HG03097 (cell line): ENCODE measurements at regions not wholly inside any gene's neighbourhood (a gene's known extent, or its start where the extent isn't known, plus 50 kb on each side); places are given as distances from the start of the nearest gene placed in this dataset.

Source experiments
- ATAC-seq: cut with Tn5 transposase; IDR thresholded peaks from one replicate; pipeline ENCODE4 v1.9.1; 2021; ENCODE audit not compliant: unreplicated experiment, low FRiP score

GRCh38 chr2:66048667-66049066 is 386.3 kb upstream of the MEIS1 start:
- ATAC-seq, result no peak

GRCh38 chr2:66041902-66042657 is 392.8 kb upstream of the MEIS1 start:
- no peak for ATAC-seq

DNA sequence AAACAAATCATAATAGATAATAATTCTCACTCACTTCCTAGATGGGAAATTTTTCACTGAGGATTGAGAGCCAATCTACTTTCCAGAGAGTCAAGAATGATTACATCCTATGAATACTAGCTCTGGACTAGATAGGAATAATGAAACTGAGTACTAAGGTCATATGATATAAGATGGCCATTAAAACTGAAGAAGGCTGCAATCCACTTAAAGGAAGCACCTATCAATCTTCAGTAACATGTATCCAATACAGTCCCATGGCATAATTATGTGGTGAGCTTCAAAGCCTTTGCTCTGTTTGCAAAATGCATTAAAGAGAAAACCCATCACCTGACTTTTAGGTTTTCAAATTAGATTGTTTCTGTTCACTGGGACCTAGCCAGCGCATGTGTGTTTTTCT is 398.0 kb upstream of the MEIS1 start:
- ATAC-seq, result no peak

GRCh38 chr2:66034467-66034866 is 400.5 kb upstream of the MEIS1 start:
- no peak for ATAC-seq

GRCh38 chr2:66032226-66032775 is 402.6 kb upstream of the MEIS1 start:
- ATAC-seq, result no peak

- ATAC-seq, result no peak
These were observed 403.7 kb upstream of the MEIS1 start for GRCh38 chr2:66031236-66031635.

DNA sequence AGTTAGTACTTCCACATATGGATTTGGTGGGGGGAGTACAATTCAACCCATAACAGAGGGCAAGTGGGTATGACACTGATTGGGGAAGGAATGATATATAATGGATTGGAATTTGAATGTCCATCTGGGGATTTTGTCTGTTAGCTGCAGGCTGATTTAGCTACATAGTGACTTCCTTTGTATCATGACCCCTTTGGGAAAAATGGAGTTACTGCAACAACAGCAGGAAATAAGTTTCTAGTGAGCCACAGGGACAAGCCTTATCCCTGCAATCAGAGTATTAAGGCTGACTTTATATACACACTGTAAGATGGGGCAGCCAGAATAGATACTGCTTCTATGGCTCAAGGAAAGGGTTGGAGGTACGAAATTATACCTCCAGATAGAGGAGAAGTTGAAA is 404.4 kb upstream of the MEIS1 start:
- no peak for ATAC-seq

DNA sequence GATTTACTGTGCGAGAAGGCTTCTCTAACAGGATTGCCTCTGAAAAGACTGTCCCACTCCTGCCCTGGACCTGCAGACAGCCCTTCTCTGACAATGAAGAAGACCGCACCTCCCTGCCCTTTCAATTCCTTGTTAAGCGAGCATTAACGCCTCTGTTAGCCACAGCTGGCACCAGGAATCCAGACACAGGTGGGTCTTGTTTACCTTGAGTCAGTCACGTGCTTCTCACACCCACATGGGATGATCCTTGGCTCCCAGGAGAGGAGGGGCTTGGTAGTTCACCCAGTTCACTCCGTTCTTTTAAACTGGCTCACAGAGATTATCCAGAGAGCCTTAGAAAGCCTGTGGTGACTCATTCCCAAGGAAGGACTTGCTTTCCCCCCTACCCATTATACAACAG is 410.5 kb upstream of the MEIS1 start:
- no peak for ATAC-seq

GRCh38 chr2:66021296-66021695 is 413.6 kb upstream of the MEIS1 start:
- ATAC-seq, result no peak

DNA sequence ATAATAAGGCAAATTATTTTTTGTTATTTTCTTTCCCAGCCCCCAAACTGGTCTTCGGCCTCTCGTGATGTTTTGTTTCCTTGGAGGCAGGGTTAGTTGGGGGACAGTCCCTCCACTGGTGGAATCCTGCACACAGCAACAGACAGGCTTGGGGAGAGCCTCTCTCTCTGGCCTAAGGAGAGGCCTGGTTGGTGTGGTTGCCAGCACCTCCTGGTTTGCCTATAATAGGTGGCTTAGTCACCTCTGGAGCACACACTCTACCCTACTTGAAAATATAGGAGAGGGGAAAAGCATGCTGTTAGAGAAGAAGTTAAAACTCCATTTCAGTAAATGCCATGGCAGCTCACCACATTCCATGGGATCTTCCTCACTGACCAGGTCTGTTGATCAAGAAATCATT is 417.2 kb upstream of the MEIS1 start:
- no peak for ATAC-seq

GRCh38 chr2:66014450-66014849 is 420.5 kb upstream of the MEIS1 start:
- no peak for ATAC-seq

DNA sequence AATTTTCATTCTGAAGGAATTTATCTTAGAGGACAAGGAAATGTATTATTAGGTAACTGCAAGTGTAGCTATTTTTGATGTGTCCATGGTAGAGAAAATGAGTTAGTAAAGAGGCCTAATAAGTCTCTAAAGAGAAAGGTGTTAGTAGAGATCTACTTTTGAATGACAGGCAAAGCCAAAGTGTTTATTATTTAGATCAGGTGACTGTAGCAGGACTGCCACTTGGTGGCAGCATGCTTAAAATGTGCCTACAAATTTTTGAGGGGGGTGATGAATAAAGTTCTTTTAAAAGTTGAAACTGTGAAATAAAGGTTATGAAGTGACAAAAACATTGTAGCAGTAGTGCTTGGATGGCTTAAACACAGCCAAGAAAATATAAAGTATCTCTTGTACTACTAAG is 421.5 kb upstream of the MEIS1 start:
- no peak for ATAC-seq

DNA sequence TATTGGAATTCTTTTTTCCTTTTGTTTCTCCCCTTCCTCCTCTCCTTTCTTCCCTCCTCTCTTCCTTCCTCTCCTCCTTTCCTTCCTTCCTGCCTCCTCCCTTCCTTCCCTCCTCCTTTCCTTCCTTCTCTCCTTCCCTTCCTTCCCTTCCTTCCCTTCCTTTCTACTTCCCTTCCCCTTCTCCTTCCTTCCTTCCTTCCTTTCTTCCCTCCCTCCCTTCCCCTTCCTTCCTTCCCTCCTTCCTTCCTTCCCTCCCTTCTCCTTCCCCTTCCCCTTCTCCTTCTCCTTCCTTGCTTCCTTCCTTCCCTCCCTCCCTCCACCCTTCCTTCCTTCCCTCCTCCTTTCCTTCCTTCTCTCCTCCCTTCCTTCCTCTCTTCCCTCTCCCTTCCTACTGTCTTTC is 431.0 kb upstream of the MEIS1 start:
- ATAC-seq, result no peak

DNA sequence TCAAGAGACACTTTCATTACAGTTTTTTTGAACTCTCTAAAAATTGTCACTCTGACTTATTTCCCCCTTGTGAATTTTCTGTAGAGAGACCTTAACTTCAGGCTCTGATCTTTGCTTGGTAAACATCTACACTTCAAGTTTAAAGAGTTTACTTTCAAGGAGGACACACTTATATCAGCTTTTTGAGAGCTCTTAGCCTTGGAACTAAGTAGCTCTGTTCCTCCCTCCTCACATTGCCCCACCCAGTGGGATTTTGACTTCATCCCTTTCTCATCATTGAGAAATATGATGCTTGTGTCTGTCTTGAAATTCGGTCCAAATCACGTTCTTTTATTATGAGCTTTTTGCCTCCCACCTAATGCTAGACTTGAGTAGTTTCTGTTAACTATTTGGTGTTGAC is 433.4 kb upstream of the MEIS1 start:
- no peak for ATAC-seq

- ATAC-seq, result no peak
These were observed 434.0 kb upstream of the MEIS1 start for GRCh38 chr2:66000901-66001300.

DNA sequence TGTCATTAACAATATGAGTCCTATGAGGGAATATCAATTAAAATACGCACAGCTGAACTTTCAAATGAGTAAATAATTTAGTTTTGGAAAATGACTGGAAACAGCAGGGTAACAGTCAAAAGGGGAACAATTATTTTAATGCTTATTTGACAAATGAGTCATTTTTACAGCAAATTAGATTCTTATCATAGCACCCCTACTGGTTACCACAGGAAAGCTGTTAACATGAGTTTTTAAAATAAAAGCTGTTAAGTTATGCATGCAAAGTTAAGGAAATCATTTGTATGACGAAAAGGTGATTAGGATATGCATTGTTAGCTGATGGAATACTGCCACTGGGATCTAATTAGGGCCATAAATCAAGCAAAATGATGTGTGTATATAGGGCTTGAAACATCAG is 435.1 kb upstream of the MEIS1 start:
- ATAC-seq, result no peak

DNA sequence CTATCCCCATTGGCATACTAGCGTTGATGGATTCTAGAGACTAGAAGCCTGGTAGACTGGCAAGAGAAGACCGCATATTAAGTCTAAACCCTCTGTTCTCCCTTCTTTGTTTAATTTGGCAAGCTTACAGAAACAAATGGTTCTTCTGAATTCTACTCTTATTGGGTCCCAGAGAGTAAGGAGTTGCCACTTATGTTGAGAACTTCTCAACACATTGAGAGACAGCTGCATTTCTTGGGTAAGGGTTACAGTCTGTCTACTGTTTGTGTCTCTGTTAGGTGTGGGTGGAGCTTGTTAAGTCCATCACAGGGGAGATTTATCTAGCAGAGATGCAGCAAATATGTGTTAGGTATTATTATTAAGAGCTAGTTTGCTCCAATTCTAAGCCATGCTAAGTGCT is 435.8 kb upstream of the MEIS1 start:
- no peak for ATAC-seq

GRCh38 chr2:65997961-65998360 is 437.0 kb upstream of the MEIS1 start:
- no peak for ATAC-seq

DNA sequence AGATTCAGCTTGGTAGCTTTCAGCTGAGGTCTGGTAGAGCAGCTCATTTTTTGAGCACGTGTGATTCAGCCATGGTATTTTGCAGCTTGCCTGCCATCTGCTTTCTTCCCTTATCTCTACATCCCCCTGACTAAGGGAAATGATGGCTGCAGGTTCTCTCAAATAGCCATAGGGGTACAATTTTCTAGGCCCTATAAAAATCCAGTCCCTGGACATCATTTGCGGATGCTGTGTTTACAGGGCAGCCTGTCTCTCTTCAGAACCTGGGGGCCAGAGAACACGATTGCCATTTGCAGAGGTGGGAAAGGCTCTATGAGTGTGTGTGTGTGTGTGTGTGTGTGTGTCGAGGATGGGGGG is 442.7 kb upstream of the MEIS1 start:
- no peak for ATAC-seq

- no peak for ATAC-seq
These were observed 443.3 kb upstream of the MEIS1 start for GRCh38 chr2:65991381-65992197.

GRCh38 chr2:65985986-65986385 is 448.9 kb upstream of the MEIS1 start:
- ATAC-seq, result no peak

DNA sequence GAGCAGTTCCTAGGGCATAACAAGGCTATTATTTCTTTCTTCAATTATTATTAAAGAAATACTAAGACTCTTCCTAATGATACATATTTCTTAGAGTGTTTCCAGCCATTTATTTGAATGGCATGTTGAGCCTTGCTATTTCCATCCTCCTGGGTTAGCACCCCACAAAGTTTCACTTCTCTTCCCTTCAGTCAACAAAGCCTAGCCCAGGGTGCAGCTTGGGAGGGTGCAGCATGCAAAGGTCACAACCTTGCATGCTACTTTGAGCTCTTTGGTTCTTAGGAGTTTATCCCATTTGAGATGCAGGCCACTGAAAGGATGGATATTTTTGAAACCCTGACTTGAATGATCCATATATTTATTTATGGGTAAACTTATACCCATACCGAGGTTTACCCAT is 454.4 kb upstream of the MEIS1 start:
- ATAC-seq, result no peak
